Testis (tissue), 2 donors: ENCODE measurements at regions not wholly inside any gene's neighbourhood (a gene's known extent, or its start where the extent isn't known, plus 50 kb on each side); places are given as distances from the start of the nearest gene placed in this dataset.

Source experiments
- CTCF ChIP-seq, 3 experiments: fragments of 450-650 bp in 2 of 3; fragments of 200-600 bp in 1 of 3; sonication (generic) in 1 of 3; IDR thresholded peaks; one replicate each; pipeline ENCODE4 v1.5.1; 2016 to 2019; ENCODE audit warnings: antibody characterized with exemption in 3 of 3, mild to moderate bottlenecking in 2 of 3, moderate library complexity in 1 of 3
- POLR2A ChIP-seq: fragments of 450-650 bp; IDR thresholded peaks from one replicate; pipeline ENCODE4 v1.6.1; 2017; ENCODE audit warnings: antibody characterized with exemption, mild to moderate bottlenecking, moderate library complexity

- TF ChIP-seq CTCF (IDR thresholded peaks at IDR 0.05) (no peak), POLR2A (no peak)
These were observed 190.1 kb downstream of the ZNF330 start for GRCh38 chr4:141410839-141411238.
